ENCODE measurements at regions not wholly inside any gene's neighbourhood (a gene's known extent, or its start where the extent isn't known, plus 50 kb on each side); places are given as distances from the start of the nearest gene placed in this dataset.

- TF ChIP-seq CTCF (IDR thresholded peaks at IDR 0.05; ENCODE audit: control extremely low read depth, extremely low read depth, low read depth, missing control alignments) = no peak
- DNase-seq (ENCODE audit: extremely low spot score) = no peak
- ChIA-PET CTCF (no interaction called here), POLR2A (no interaction called here)
Measured at GRCh38 chr13:103839460-103839859, 773.2 kb upstream of the SLC10A2 start.

- TF ChIP-seq CTCF (IDR thresholded peaks at IDR 0.05; ENCODE audit: control extremely low read depth, extremely low read depth, low read depth, missing control alignments) = no peak
- ChIA-PET POLR2A (no interaction called here), CTCF (interaction anchor here (1.8 kb wide), 1 partner anchor 18 kb away, joined by 4 read pairs; no protein-coding TSS in a partner anchor)
- DNase-seq (ENCODE audit: extremely low spot score) = no peak
Measured at GRCh38 chr13:103835052-103835451, 768.8 kb upstream of the SLC10A2 start.

GRCh38 chr13:103833294-103833852 lies 767.2 kb upstream of the SLC10A2 start:
- ChIA-PET CTCF (interaction anchor here (0.9 kb wide), 1 partner anchor 13 kb away, joined by 3 read pairs; no protein-coding TSS in a partner anchor), POLR2A (no interaction called here)
- no peak for TF ChIP-seq CTCF (IDR thresholded peaks at IDR 0.05; ENCODE audit: control extremely low read depth, extremely low read depth, low read depth, missing control alignments)
- DNase-seq (ENCODE audit: extremely low spot score) = no peak

GRCh38 chr13:103815619-103816018 lies 749.4 kb upstream of the SLC10A2 start:
- CTCF ChIA-PET = no interaction called here
- no peak for DNase-seq (ENCODE audit: extremely low spot score)
- POLR2A ChIA-PET = no interaction called here
- TF ChIP-seq CTCF (IDR thresholded peaks at IDR 0.05; ENCODE audit: control extremely low read depth, extremely low read depth, low read depth, missing control alignments) = no peak

- DNase-seq (ENCODE audit: extremely low spot score) = no peak
- ChIA-PET POLR2A (no interaction called here), CTCF (no interaction called here)
- TF ChIP-seq CTCF (IDR thresholded peaks at IDR 0.05; ENCODE audit: control extremely low read depth, extremely low read depth, low read depth, missing control alignments) = no peak
Measured at GRCh38 chr13:103812971-103813370, 746.8 kb upstream of the SLC10A2 start.

GRCh38 chr13:103812558-103812957 lies 746.3 kb upstream of the SLC10A2 start:
- ChIA-PET CTCF (no interaction called here), POLR2A (no interaction called here)
- TF ChIP-seq CTCF (IDR thresholded peaks at IDR 0.05; ENCODE audit: control extremely low read depth, extremely low read depth, low read depth, missing control alignments) = no peak
- no peak for DNase-seq (ENCODE audit: extremely low spot score)

- ChIA-PET CTCF (no interaction called here), POLR2A (no interaction called here)
- DNase-seq (ENCODE audit: extremely low spot score) = no peak
- TF ChIP-seq CTCF (IDR thresholded peaks at IDR 0.05; ENCODE audit: control extremely low read depth, extremely low read depth, low read depth, missing control alignments) = no peak
Measured at GRCh38 chr13:103810026-103810425, 743.8 kb upstream of the SLC10A2 start.
